Uterus (tissue), 2 donors: ENCODE measurements at regions not wholly inside any gene's neighbourhood (a gene's known extent, or its start where the extent isn't known, plus 50 kb on each side); places are given as distances from the start of the nearest gene placed in this dataset.

ENCODE experiments used
- CTCF ChIP-seq, 4 experiments: fragments of 200-600 bp in 2 of 4; fragments of 450-650 bp in 2 of 4; sonication (generic) in 2 of 4; IDR thresholded peaks; one replicate each; pipeline ENCODE4 v1.5.1; 2016 to 2019; ENCODE audit warnings: antibody characterized with exemption in 4 of 4, mild to moderate bottlenecking in 2 of 4, moderate library complexity in 1 of 4
- POLR2A ChIP-seq, 2 donors: fragments of 450-650 bp; IDR thresholded peaks; one replicate each; pipeline ENCODE4 v1.6.1; 2016; ENCODE audit warnings: antibody characterized with exemption in 2 of 2, mild to moderate bottlenecking in 1 of 2, moderate library complexity in 1 of 2

DNA sequence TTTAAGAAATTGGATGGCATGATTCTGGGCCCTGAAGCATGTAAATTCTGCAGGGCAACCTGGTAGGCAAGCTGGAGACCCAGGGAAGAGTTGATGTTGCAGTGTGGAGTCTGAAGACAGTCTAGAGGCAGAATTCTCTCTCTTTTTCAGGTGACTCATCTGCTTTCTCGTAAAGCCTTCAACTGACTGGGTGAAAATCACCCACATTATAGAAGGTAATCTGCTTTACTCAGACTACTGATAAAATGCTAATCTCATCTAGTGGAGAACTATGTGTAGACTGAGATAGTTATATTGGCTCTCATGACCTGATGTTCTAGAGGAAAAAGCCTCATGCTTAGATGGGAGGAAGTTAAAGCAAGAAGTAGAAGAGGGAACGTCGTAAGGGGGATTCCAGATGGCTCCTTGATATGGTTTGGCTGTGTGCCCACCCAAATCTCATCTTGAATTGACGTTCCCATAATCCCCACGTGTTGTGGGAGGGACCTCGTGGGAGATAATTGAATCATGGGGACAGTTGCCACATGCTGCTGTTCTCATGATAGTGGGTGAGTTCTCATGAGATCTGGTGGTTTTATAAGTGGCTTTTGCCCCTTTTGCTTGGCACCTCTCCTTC lies 723.8 kb downstream of the BCL11B start:
- TF ChIP-seq CTCF (IDR thresholded peaks at IDR 0.05) (no peak), POLR2A (IDR thresholded peaks at IDR 0.05) (no peak)
